ENCODE measurements at regions not wholly inside any gene's neighbourhood (a gene's known extent, or its start where the extent isn't known, plus 50 kb on each side); places are given as distances from the start of the nearest gene placed in this dataset.

DNA sequence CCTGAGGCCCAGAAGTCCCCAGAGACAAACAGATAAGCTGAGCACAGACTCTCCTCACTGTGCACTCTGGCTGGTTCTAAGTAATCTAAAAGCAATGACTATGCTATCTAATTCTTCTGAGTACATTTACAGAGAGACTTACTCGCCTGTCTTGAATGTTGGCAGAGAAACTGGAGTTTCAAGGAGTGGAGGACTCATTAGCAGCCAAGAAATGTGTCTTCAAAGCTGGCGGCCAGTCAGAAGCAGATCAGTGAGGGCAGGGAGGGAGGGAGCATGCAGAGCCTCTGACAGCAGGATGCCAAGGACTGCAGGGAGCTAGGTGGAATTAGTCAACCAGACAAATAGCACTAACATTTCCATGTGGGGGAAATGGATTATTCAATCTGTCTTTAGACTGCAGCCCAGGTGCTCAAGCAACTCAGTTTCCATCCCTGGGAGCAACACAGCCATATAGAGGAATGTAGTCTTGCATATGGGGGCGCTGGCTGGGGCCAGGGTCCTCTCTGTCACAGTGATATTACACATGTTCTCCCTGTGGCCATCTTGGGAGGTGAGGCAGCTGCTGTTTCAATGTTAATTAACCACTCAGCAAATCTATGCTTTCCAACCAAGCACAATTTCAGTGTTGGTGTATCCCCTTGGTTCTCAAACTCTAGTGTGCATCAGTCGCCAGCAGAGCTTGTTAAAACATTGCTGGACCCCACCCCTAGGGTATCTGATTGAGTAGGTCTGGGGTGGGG is 97.9 kb downstream of the CCNA1 start:
- H3K27me3 Mint-ChIP-seq (ENCODE audit: low read depth): no peaks in the 10 kb centered on the region
- H3K9me3 Mint-ChIP-seq: no peaks in the 10 kb centered on the region
- H3K4me3 Mint-ChIP-seq: no peak overlapping the region
- no peaks in the 10 kb centered on the region for H3K4me1 Mint-ChIP-seq
- DNase-seq (ENCODE audit: low read depth, low spot score): no peak
- no peak for TF ChIP-seq CTCF (conservative IDR thresholded peaks at IDR 0.05)
- H3K27ac Mint-ChIP-seq (ENCODE audit: unreplicated experiment): no peak overlapping the region
- H3K36me3 Mint-ChIP-seq (ENCODE audit: low read depth): no peaks in the 10 kb centered on the region

DNA sequence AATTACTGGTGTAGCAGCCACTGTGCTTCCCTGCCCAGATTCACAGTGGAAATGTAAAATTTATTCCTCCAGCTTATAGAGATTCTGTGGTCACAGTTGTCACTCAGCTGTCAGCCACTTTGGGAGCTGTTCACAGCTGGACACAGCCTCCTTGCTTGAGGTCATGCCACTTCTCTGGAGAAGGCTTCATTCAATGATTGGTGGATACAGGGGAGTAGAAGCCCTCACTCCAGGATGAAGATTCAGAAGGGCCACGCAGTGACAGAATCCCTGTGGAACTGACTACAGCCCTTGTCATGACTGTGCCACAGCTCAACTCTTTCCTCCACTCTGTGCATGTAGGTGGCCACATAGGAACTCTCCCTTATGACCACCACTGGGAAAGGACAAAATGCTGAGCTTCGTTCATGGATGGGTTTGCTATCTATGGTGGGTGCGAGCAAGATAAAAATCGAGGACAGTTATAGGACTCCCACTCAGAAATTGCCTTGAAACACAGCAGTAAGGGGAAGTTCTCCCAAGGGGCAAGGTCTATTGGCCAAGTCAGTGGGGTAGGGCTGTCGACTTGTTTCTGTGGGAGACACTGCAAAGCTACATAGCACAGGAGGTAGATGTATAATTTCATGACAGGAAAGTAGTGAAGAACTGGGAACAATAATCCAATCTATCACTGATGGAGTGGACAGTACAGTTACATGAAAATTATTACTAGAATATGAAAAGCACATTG is 98.7 kb downstream of the CCNA1 start:
- Mint-ChIP-seq H3K9me3 (no peaks in the 10 kb centered on the region), H3K36me3 (ENCODE audit: low read depth) (no peaks in the 10 kb centered on the region), H3K4me3 (no peak overlapping the region), H3K27ac (ENCODE audit: unreplicated experiment) (no peak overlapping the region), H3K4me1 (no peaks in the 10 kb centered on the region), H3K27me3 (ENCODE audit: low read depth) (no peaks in the 10 kb centered on the region)
- no peak for DNase-seq (ENCODE audit: low read depth, low spot score)
- TF ChIP-seq CTCF (conservative IDR thresholded peaks at IDR 0.05): no peak

DNA sequence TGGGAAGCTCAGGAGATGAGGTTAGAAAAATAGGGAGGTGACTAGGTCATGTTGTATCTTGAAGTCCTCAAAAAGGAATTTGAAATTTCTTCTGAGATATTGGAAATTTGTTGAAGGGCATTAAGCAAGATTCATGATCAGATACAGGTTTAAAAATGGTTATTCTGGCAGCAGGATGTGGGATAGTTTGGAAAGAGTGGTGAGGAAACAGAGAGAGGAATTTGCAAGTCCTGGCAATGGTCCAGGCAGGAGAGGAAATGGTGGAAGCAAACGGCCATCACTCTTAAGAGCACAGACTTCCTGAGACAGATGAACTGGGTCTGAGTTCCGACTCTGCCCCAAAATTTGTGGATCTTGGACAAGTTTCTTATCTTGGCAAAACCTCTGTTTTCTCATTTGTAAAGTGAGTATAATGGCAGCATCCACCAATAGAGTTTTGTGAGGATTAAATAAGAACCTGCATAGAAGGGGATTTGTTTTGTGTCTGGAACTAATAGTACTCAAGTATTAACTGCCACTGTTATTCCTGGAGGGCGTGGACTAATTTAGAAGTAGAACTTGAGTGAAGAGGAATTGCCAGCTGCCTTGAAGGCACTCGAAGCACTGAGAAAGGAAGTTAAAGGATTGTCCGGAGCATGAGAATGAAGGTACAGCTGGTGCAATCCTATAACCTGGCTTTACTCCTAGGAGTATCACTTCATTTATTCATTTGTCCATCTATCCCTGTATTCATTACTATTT is 99.6 kb downstream of the CCNA1 start:
- TF ChIP-seq CTCF (conservative IDR thresholded peaks at IDR 0.05): no peak
- no peaks in the 10 kb centered on the region for H3K36me3 Mint-ChIP-seq (ENCODE audit: low read depth)
- DNase-seq (ENCODE audit: low read depth, low spot score): no peak
- no peaks in the 10 kb centered on the region for H3K9me3 Mint-ChIP-seq
- H3K27me3 Mint-ChIP-seq (ENCODE audit: low read depth): no peaks in the 10 kb centered on the region
- no peaks in the 10 kb centered on the region for H3K4me1 Mint-ChIP-seq
- no peak overlapping the region for H3K4me3 Mint-ChIP-seq
- H3K27ac Mint-ChIP-seq (ENCODE audit: unreplicated experiment): no peak overlapping the region

- DNase-seq (ENCODE audit: low read depth, low spot score): no peak
- Mint-ChIP-seq H3K27me3 (ENCODE audit: low read depth) (no peaks in the 10 kb centered on the region), H3K27ac (ENCODE audit: unreplicated experiment) (no peak overlapping the region), H3K36me3 (ENCODE audit: low read depth) (no peaks in the 10 kb centered on the region), H3K9me3 (peaks cover 5% of the 10 kb centered on the region), H3K4me1 (no peaks in the 10 kb centered on the region), H3K4me3 (no peak overlapping the region)
- no peak for TF ChIP-seq CTCF (conservative IDR thresholded peaks at IDR 0.05)
These were observed 101.5 kb downstream of the CCNA1 start for GRCh38 chr13:36533806-36534205.

- no peak for DNase-seq (ENCODE audit: low read depth, low spot score)
- TF ChIP-seq CTCF (conservative IDR thresholded peaks at IDR 0.05): no peak
- no peak overlapping the region for H3K4me3 Mint-ChIP-seq
- no peaks in the 10 kb centered on the region for H3K27me3 Mint-ChIP-seq (ENCODE audit: low read depth)
- peaks cover 5% of the 10 kb centered on the region for H3K9me3 Mint-ChIP-seq
- no peaks in the 10 kb centered on the region for H3K4me1 Mint-ChIP-seq
- H3K36me3 Mint-ChIP-seq (ENCODE audit: low read depth): no peaks in the 10 kb centered on the region
- no peak overlapping the region for H3K27ac Mint-ChIP-seq (ENCODE audit: unreplicated experiment)
These were observed 104.3 kb downstream of the CCNA1 start for GRCh38 chr13:36536546-36536945.

All from neural crest cell (in vitro differentiated cells).